ENCODE measurements at regions not wholly inside any gene's neighbourhood (a gene's known extent, or its start where the extent isn't known, plus 50 kb on each side); places are given as distances from the start of the nearest gene placed in this dataset.

GRCh38 chr12:90428465-90428864 is 526.5 kb downstream of the CCER1 start:
- TF ChIP-seq POLR2A (IDR thresholded peaks at IDR 0.05): no peak
- TF ChIP-seq CTCF (IDR thresholded peaks at IDR 0.05): no peak
- WGBS, 2 donors: 77 to 81% methylated on average over 1 of the region's 1 CpG
- DNase-seq (ENCODE audit: low spot score in 2 of 2): peak in 1 of 2 donors; percentile 56
- H3K4me3 ChIP-seq (ENCODE audit: low read depth, poor library complexity, severe bottlenecking): no peak overlapping the region
- intact Hi-C loops (cut with DNase I; ENCODE audit: low total_unique reads): no loop called here

- 67 to 72% methylated on average over 2 of the region's 2 CpGs for WGBS, 2 donors
- no peak for DNase-seq (ENCODE audit: low spot score in 2 of 2)
- no peak overlapping the region for H3K4me3 ChIP-seq (ENCODE audit: low read depth, poor library complexity, severe bottlenecking)
- TF ChIP-seq POLR2A (IDR thresholded peaks at IDR 0.05) (no peak), CTCF (IDR thresholded peaks at IDR 0.05) (no peak)
- intact Hi-C loops (cut with DNase I; ENCODE audit: low total_unique reads): no loop called here
These were observed 531.0 kb downstream of the CCER1 start for GRCh38 chr12:90423965-90424364.

GRCh38 chr12:90410962-90411361 is 544.0 kb downstream of the CCER1 start:
- DNase-seq (ENCODE audit: low spot score in 2 of 2): no peak
- no peak overlapping the region for H3K4me3 ChIP-seq (ENCODE audit: low read depth, poor library complexity, severe bottlenecking)
- WGBS, 2 donors: 97% methylated on average over 15 to 30 of the region's 33 CpGs
- intact Hi-C loops (cut with DNase I; ENCODE audit: low total_unique reads): no loop called here
- TF ChIP-seq CTCF (IDR thresholded peaks at IDR 0.05): no peak
- TF ChIP-seq POLR2A (IDR thresholded peaks at IDR 0.05): no peak

- no peak overlapping the region for H3K4me3 ChIP-seq (ENCODE audit: low read depth, poor library complexity, severe bottlenecking)
- DNase-seq (ENCODE audit: low spot score in 2 of 2): no peak
- TF ChIP-seq CTCF (IDR thresholded peaks at IDR 0.05) (no peak), POLR2A (IDR thresholded peaks at IDR 0.05) (no peak)
- intact Hi-C loops (cut with DNase I; ENCODE audit: low total_unique reads): no loop called here
- 61 to 70% methylated on average over 2 of the region's 2 CpGs for WGBS, 2 donors
These were observed 547.1 kb downstream of the CCER1 start for GRCh38 chr12:90407841-90408240.

GRCh38 chr12:90404071-90404470 is 550.9 kb downstream of the CCER1 start:
- TF ChIP-seq POLR2A (IDR thresholded peaks at IDR 0.05) (no peak), CTCF (IDR thresholded peaks at IDR 0.05) (no peak)
- H3K4me3 ChIP-seq (ENCODE audit: low read depth, poor library complexity, severe bottlenecking): no peak overlapping the region
- DNase-seq (ENCODE audit: low spot score in 2 of 2): no peak
- intact Hi-C loops (cut with DNase I; ENCODE audit: low total_unique reads): no loop called here

- intact Hi-C loops (cut with DNase I; ENCODE audit: low total_unique reads): no loop called here
- WGBS, 2 donors: 93 to 94% methylated on average over 2 of the region's 2 CpGs
- H3K4me3 ChIP-seq (ENCODE audit: low read depth, poor library complexity, severe bottlenecking): no peak overlapping the region
- TF ChIP-seq POLR2A (IDR thresholded peaks at IDR 0.05) (no peak), CTCF (IDR thresholded peaks at IDR 0.05) (no peak)
- no peak for DNase-seq (ENCODE audit: low spot score in 2 of 2)
These were observed 553.8 kb downstream of the CCER1 start for GRCh38 chr12:90401185-90401584.
